Stimulated activated CD4-positive, alpha-beta T cell treated with anti-CD3 and anti-CD28 coated beads, Interleukin-12 subunit alpha, Interleukin-12 subunit beta, amount 100 ng/mL, for 4 hours (primary cell): ENCODE measurements at regions not wholly inside any gene's neighbourhood (a gene's known extent, or its start where the extent isn't known, plus 50 kb on each side); places are given as distances from the start of the nearest gene placed in this dataset.
"Not testable (repeated sequence)": the region's sequence is repeated elsewhere in the genome, so short reads cannot be mapped to it uniquely, and the experiment has no call there.

ENCODE experiments used
- DNase-seq: peaks from one replicate; pipeline ENCODE4 v3.0.0-alpha.2; 2020

DNA sequence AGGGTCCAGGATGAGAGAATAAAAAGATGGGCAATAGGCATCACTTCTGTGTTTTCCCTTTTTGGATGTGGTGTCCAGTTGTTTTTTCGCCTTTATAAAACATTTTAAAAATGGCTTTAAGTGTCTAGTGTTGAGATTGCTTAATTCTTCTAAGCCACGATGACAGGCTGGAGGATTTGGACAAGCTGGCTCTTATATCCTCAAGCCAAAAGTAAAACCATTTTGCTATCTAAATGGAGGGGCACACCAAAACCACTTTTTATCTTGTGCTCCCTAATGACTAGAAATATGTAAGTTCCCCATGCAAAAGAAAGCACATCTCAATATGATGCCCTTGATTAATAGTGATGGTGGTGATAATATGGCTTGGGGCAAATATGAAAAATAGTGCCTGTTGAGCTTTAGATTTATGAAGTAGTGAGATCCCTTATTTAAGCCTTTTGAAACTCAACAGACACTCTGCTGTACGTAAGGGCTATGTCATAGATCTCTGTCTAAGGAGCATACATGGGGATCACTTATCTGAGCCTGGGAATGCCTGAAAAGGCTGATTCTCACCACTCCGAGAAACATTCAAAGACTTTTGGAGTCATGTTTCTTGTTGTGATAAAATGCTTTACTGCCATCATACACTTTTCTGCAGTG, 185.5 kb downstream of the KCNS3 start:
- no peak for DNase-seq

DNA sequence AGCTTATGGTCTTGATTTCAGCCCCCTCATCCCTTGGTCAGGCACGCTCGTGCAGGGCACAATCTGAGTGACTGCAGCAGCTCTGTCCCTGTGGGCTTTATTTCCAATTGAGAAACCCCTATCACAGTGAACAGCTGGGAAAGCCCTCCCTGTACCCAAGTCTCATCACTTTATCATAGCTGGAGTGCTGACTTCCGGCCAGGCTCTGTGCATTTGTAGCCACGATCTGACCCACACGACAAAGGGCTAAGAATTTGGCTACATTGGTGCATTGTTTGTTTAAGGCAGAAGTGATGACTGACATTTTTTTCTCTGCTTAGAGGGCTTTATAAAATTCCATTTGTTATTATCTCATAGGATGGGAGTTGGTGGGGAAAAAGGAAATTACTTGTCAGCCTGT, 184.4 kb downstream of the KCNS3 start:
- DNase-seq: no peak

DNA sequence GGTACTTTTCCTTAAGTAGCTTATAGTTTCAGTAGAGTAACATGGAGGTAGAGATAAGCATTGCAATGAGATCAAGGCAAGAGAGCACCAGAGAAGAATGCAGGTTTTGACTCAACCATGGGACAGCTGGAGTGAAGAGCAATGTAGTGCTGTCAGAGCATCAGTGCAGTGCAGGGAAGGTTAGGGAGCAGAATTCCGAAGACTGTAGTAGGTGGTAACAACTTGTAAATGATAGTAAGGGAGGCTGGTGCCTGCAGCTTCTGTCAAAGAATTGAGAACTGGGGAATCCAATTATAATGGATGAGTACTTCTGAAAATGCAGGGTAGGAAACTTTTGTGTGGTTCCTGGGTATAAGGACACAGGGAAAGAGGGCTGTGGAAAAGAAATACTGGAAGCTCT, 183.2 kb downstream of the KCNS3 start:
- DNase-seq: no peak

DNA sequence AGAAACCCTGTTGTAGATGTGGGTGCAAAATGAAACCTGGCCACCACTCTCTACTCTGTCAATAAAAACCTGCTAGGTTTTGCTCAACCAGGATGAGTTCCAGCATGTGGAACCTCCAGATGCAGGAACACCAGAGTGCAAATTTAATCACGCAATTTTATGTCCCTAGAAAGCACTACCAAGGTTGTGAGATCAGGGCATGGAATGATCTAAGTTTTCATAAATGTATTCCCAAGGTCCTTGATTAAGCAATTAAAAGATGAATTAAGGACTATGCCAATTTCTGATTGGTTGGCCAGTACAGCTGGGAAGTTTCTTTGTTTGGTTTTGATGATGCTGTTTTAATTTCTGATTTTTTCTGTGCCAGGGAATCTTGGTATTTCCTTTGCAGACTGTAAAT, 179.2 kb downstream of the KCNS3 start:
- no peak for DNase-seq

DNA sequence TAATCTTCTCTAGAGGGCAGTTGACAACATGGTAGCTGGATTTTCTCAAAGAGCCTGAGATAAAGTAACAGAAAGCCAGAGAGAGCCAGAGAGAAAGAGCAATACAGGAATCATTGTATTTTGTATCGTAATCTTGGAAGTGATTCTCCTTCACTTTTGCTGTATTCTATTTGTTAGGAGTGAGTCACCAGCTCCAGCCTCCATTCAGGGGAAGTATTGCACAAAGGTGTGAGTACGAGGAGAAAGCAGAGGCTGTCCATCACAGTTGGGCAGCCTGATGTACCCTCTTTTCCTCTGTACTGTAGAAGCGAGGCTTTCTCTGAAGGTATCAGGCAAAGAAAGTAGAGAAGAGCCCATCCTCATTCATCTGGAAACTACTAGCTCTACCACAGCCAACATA, 176.8 kb downstream of the KCNS3 start:
- DNase-seq: no peak

DNA sequence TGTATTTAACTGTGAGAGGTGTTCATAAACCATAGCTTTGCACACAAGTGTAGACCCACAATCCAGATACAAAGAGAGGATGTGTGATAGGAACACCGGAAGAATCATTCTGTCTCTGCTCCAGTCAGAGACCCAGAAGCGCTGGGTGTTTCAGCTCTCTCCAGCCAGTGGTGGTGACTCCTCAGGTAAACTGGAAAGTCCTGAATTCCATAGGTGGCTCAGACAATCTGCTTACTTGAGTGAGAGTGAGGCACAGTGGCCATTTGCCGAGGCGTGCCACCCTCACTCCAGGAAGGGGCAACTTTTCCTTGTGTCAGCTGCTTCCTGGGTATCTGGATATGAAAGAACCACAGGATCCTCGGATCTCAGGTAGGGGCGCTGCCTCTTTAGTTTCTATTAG, 171.5 kb downstream of the KCNS3 start:
- DNase-seq: no peak

DNA sequence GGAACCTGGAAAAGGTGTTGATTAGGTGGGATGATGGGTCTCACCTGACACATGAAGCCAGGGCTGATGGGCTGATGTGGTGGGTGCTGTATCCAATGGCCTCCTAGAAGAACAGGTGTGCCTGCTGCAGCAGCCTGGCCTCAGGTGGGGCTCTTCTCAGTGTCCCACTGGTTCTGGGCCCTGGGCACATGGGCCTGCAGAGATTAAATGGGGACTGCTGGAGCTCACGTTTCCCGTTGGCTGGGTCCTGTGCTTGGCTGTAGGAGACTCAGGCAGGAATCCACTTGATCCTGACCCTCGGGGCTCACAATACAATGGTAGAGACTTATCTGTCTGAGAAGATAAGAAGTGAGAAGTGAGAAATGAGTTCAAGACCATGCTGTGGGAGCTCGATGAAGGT, 170.9 kb downstream of the KCNS3 start:
- DNase-seq: no peak

DNA sequence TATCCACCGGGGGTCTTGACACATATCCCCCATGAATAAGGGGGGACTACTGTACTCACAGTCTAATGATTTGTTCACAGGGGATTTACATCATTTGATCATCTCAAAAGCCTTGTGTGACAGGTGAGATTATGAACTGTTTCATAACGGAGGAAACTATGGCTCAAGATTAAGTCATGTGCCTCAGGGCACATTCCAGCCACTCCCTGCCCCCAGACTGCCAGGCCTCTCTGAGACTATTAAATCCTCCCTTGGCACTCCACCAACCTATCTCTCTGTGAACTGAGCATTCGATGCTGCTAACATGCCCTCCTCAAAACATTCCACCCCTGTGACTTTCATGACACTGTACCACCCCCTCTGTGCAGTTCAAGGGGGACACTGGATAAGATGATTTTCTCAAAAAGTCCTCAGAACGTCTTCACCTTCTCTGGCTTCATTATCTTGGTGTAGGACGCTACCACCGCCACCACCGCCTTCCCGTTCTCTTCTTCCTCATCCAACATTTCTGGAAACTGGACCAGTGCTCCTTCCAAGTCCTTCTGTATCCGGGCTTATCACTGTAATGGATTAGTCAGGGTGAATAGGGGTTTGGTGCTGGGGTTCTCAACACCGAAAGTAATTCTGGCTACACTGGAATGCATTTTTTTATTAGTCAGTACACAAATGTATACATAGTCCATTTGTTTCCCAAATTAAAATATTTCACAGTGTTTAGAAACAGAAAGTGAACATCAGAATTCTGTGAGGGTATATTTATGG, 169.6 kb downstream of the KCNS3 start:
- DNase-seq: no peak

DNA sequence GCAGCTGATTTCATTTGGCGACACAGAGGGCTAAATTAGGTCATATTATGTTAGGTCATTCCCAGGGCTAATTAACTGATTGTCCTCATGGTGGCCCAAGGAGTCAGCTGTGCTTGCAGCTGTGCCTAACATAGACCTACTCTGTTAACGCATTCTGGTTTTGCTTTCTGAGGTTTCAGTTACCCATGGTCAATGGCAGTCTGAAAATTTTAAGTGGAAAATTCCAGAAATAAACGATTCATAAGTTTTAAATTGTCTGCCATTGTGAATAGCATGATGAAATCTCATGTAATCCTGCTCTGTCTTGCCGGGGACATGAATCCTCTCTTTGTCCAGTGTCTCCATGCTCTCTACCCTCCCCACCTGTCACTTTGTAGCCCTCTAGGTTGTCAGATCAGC, 168.7 kb downstream of the KCNS3 start:
- DNase-seq: no peak

DNA sequence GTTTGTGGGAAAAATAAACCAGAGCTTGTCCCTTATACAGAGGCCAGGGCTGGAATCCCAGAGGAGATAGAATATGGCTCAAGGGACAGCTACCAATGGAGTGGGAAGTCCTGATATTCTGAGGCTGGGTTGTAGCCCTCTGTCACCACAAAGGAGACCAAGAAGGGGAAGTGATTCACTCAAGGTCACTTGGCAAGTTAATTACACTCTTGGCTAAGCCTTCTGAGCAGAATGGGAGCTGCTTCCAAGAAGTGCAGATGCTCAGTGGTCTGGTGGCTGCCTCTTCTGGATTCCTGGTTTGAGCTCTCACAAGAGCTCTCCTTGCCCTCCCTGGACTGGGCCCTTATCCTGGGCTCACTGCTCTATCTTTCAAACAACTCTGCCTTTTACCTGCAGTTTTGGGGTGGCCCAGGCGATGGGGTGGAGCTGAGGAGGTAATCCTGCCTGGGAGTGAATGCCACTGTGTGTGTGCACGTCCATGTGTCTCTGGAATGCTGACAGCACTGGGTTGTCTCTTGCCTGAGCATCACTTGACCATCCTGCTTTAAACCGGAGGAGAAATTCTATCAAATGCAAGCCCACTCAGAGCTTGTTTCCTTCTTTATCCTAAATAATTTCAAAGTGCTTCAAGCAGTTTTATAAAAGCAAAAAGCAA, 168.2 kb downstream of the KCNS3 start:
- no peak for DNase-seq

DNA sequence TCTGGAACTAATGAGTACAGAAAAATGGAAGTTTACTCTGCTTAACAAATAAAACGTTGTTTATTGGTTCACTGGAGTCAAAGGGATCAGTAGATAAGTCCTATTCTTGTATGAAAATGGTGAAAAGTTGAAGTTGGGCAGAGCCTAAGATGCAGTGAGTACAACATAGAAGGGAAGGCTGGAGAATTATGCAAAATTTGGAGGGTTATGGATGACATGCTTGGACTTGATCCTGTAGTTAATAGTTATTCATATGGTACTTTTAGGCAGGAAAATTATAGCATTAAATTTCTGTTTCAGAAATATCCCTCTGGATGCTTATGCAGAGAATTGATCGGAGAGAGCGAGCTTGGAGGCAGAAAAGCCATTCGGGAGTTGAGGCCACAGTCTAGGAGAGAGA, 167.6 kb downstream of the KCNS3 start:
- no peak for DNase-seq

DNA sequence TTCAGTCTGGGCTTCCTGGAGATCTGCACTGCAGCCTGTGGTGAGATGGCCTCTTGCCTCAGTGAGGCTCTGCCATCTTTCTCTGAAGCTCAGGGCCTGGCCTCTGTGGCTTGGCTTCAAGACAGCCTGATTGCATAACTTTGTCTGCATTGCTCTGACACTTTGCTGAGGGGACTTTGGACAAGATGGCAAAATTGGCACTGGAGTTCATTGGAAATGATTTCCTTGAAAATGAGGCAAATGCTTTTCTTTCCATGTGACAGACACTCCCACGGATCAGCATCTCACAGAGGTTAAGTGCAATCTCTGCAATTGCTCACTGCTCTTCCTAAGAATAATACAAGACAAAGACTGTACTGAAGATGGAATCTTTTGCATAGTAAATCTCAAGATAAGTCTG, 166.8 kb downstream of the KCNS3 start:
- no peak for DNase-seq

DNA sequence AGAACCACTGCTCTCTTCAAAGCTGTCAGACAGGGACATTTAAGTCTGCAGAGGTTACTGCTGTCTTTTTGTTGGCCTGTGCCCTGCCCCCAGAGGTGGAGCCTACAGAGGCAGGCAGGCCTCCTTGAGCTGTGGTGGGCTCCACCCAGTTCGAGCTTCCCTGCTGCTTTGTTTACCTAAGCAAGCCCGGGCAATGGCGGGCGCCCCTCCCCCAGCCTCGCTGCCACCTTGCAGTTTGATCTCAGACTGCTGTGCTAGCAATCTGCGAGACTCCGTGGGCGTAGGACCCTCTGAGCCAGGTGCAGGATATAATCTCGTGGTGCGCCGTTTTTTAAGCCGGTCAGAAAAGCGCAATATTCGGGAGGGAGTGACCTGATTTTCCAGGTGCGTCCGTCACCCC, 138.9 kb downstream of the KCNS3 start:
- DNase-seq: not testable (repeated sequence)

DNA sequence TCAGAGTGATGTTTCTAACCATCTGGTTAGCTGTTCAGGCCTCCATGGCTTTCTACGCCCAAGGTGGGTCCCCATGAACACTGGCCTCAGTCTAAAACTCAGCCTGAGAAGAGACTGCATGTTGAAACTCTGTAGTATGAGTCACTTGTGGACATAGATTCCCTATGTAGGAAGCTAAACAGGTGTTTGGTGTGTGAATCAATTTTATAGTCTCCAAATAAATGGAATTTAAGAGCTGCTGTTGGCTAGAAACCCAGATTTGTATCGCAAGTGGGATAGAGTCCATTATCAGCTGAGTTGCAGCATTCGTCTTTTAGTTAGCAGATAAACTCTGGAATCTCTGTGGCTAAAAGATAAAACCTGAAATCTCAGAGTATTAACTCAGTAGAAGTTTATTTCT, 131.4 kb downstream of the KCNS3 start:
- DNase-seq: no peak

DNA sequence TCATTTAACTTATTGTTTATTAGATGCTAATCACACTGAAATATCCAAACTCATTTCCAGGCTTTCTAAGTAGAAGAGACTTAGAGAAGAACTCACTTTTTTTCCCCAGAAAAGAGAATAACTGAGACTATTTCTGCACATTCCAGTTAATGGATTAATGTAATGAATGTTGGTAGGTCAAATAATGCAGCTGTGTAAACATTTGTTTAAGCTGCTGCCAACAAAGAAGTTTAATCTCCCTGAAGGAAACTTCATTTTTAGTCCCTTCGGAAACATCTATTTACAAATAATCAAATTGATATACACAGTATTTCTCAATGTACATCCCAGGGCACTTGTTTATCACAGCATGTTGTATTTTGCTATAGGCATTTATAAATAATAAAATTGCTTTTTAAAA, 126.9 kb downstream of the KCNS3 start:
- DNase-seq: no peak

DNA sequence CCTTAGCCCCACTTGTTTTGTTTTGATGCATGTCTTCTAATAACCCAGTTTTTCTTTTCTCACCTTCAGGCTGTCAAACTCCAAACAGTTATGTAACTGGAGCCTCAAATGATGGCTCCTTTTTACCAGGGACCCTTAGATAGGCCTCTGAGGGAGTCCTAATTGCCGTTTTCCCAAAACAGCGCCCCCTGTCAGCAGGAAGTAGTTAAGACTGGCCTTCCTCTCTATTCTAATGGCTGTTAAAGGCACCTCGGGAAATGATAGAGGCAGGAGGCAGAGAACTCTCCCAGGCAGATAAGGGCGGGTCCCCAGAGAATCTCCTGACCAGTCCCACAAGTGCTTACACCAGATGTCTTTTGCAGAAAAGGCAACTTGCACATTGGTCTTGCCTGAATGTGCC, 123.2 kb downstream of the KCNS3 start:
- no peak for DNase-seq

DNA sequence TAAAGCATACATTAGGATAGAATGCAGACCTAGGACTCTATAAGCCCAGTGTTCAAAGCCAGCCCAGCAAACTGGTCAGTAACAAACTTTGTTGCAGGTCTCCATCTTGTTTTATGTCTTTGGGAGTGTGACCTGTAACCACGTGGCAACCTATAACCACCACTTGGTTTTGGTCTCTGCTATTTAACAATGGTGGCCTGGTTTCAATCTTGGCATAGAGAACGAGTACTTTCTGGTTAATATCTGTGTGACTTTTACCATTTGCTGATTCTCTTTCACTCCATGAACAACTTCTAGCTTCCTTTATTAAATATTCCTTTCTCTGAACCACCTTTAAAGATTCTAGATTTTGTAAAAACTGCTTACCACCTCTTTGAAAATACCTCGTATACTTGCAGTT, 118.5 kb downstream of the KCNS3 start:
- no peak for DNase-seq

DNA sequence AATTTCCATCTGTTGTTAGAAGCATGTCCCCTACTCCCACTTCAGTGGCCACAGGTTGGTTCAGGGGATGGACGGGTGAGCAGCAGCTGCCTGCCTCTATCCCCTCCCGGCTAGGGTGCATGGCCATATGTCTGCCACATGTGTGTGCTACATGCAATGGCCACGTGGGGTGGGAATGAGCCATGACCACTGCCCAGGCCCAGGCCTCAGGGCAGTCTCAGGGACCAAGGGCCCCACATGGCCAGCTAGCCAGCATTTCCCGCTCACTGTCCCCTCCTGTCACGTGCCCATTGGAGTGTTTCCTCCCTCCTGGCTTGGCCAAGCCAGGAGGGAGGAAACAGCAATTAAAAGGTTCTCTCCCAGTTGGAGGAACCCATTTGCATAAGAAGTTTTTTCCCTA, 117.1 kb downstream of the KCNS3 start:
- no peak for DNase-seq
